ENCODE measurements at regions not wholly inside any gene's neighbourhood (a gene's known extent, or its start where the extent isn't known, plus 50 kb on each side); places are given as distances from the start of the nearest gene placed in this dataset.

DNA sequence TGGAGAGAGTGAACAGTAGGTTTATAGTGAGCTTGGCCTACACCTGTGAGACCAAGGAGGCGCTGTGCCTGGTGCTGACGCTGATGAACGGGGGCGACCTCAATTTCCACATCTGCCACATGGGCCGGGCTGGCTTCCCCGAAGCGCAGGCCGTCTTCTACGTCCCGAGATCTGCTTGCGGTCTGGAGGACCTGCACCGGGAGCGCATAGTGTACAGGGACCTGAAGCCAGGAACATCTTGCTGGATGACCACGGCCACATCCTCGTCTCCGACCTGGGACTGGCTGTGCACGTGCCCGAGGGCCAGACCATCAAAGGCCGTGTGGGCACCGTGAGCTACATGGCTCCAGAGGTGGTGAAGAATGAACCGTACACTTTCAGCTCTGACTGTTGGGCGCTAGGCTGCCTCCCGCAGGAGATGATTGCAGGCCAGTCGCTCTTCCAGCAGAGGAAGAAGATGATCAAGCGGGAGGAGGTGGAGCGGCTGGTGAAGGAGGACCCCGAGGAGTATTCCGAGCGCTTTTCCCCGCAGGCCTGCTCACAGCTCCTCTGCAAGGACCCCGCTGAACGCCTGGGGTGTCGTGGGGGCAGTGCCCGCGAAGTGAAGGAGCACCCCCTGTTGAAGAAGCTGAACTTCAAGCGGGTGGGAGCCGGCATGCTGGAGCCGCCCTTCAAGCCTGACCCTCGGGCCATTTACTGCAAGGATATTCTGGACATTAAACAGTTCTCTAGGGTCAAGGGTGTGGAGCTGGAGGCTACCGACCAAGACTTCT, 139.0 kb downstream of the ZDHHC20 start:
- Histone ChIP-seq H3K27me3 (ENCODE audit: control insufficient read depth, insufficient read depth, low read length) (peaks cover 4% of the 10 kb centered on the region; the same call in 1 of the 2 replicates), H3K4me1 (ENCODE audit: control insufficient read depth, insufficient read depth, low read length) (no peaks in the 10 kb centered on the region), H3K79me1 (ENCODE audit: low read depth in 1 of 2, low read length in 2 of 2) (no peaks in the 10 kb centered on the region), H3K9me3 (ENCODE audit: control insufficient read depth, insufficient read depth, low read length) (no peaks in the 10 kb centered on the region), H2AFZ (replicated peaks; ENCODE audit: low read length, poor library complexity) (no peak overlapping the region), H4K20me1 (ENCODE audit: insufficient read depth, low read length) (no peaks in the 10 kb centered on the region), H3K4ac (ENCODE audit: low read depth, low read length) (no peak overlapping the region), H3K9ac (ENCODE audit: low read depth, low read length) (no peak overlapping the region), H2AK9ac (replicated peaks; ENCODE audit: low read depth, low read length, poor library complexity) (no peak overlapping the region), H3K4me3 (ENCODE audit: insufficient read depth, low read depth, low read length) (no peak overlapping the region), H2BK120ac (ENCODE audit: low read depth, low read length) (no peak overlapping the region), H2BK20ac (ENCODE audit: low read depth, low read length) (no peak overlapping the region), H3K9me1 (ENCODE audit: insufficient read depth, low read length) (no peaks in the 10 kb centered on the region), H2BK15ac (ENCODE audit: low read depth, low read length) (no peak overlapping the region), H2AK5ac (ENCODE audit: low read depth, low read length) (no peak overlapping the region), H3K27ac (ENCODE audit: insufficient read depth, low read length) (no peak overlapping the region), H3K56ac (ENCODE audit: extremely low read depth, insufficient read depth, low read length) (no peak overlapping the region), H3K23ac (ENCODE audit: low read depth, low read length) (no peak overlapping the region), H4K91ac (ENCODE audit: insufficient read depth, low read depth, low read length) (no peak overlapping the region), H3K36me3 (ENCODE audit: control insufficient read depth, insufficient read depth, low read length) (no peaks in the 10 kb centered on the region), H3K18ac (ENCODE audit: low read depth, low read length) (no peak overlapping the region), H3K4me2 (ENCODE audit: low read depth, low read length) (no peak overlapping the region), H2BK5ac (ENCODE audit: low read depth, low read length, poor library complexity, severe bottlenecking) (no peak overlapping the region), H4K8ac (ENCODE audit: low read depth in 2 of 2, low read length in 2 of 2) (no peak overlapping the region), H3K14ac (replicated peaks; ENCODE audit: low read depth, low read length) (no peak overlapping the region), H4K5ac (ENCODE audit: low read depth, low read length) (no peak overlapping the region)
- CTCF ChIA-PET = interaction anchor here (1.3 kb wide), 1 partner anchor 23 kb away, joined by 3 read pairs; no protein-coding TSS in a partner anchor
- no TSS peak for BruUV-seq (replicated peaks)
- DNase-seq (no peak), ATAC-seq (ENCODE audit: low read depth) (no peak)
- POLR2A ChIA-PET (ENCODE audit: unreplicated experiment) = no interaction called here
- in situ Hi-C loops (cut with MboI; ENCODE audit: low sequenced_read_pairs) = no loop called here
- intact Hi-C loops (cut with micrococcal nuclease) = no loop called here
- no peak for TF ChIP-seq MXI1 (IDR thresholded peaks at IDR 0.05; ENCODE audit: borderline replicate concordance, low read depth, low read length)
- no peak for TF ChIP-seq FOS (IDR thresholded peaks at IDR 0.05; ENCODE audit: low read depth, low read length)
- no peak for TF ChIP-seq MAZ (IDR thresholded peaks at IDR 0.05; ENCODE audit: borderline replicate concordance, low read depth, low read length)
- TF ChIP-seq CEBPB (IDR thresholded peaks at IDR 0.05; ENCODE audit: low read depth, low read length) = no peak
- TF ChIP-seq, protein P1, sequence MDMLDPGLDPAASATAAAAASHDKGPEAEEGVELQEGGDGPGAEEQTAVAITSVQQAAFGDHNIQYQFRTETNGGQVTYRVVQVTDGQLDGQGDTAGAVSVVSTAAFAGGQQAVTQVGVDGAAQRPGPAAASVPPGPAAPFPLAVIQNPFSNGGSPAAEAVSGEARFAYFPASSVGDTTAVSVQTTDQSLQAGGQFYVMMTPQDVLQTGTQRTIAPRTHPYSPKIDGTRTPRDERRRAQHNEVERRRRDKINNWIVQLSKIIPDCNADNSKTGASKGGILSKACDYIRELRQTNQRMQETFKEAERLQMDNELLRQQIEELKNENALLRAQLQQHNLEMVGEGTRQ (IDR thresholded peaks at IDR 0.05; ENCODE audit: low read depth, low read length) = no peak
- no peak for TF ChIP-seq POLR2A (IDR thresholded peaks at IDR 0.05; ENCODE audit: low read depth, low read length)
- TF ChIP-seq RFX5 (IDR thresholded peaks at IDR 0.05; ENCODE audit: low read depth, low read length) = no peak
- dilution Hi-C loops (cut with HindIII; ENCODE audit: low sequenced_read_pairs, unreplicated experiment) = no loop called here
- 97% methylated on average over 25 of the region's 40 CpGs; no CpG with 5 or more reads in 1 of the 2 experiments for WGBS, 2 experiments (ENCODE audit: extremely low coverage in 2 of 2, insufficient read length in 1 of 2)

Data from IMR-90 (cell line).